Panc1 (cell line): ENCODE measurements at regions not wholly inside any gene's neighbourhood (a gene's known extent, or its start where the extent isn't known, plus 50 kb on each side); places are given as distances from the start of the nearest gene placed in this dataset.

Experiments used
- ATAC-seq: fragments of 200-7000 bp; cut with Tn5 transposase; 2 replicates; pipeline ENCODE4 v1.9.1; 2020; ENCODE audit warnings: mild to moderate bottlenecking, moderate library complexity
- BruUV-seq: library from RNA; stranded (reverse); fragments of 400-500 nt; replicated peaks from 2 replicates; lab custom pipeline; 2021; lab: Mats Ljungman, UMichigan
- CTCF ChIA-PET: fragments of 300-600 bp; sonication (Branson Sonifier 250); formaldehyde crosslinking; loops from one replicate; lab custom pipeline; 2022; ENCODE audit warnings: antibody characterized with exemption; lab: Charles Lee
- POLR2A ChIA-PET: fragments of 300-600 bp; sonication (Branson Sonifier 250); formaldehyde crosslinking; loops from one replicate; lab custom pipeline; 2022; ENCODE audit warnings: antibody characterized with exemption; lab: Charles Lee
- DNase-seq: peaks from one replicate; pipeline ENCODE4 v3.0.0-alpha.2; 2010; ENCODE audit warnings: low read depth, low spot score
- H3K27ac ChIP-seq: 2 replicates; pipeline ENCODE4 v1.5.1; 2011; ENCODE audit warnings: mild to moderate bottlenecking, low read length, inconsistent platforms
- H3K27me3 ChIP-seq: fragments of 200-500 bp; sonication (Bioruptor generic); 2 replicates; pipeline ENCODE4 v1.6.0; 2014; ENCODE audit warnings: low read length, inconsistent platforms; ENCODE audit not compliant: control insufficient read depth, insufficient read depth
- H3K36me3 ChIP-seq: fragments of 200-500 bp; sonication (Bioruptor generic); 2 replicates; pipeline ENCODE4 v1.5.1; 2014; ENCODE audit warnings: inconsistent platforms, mild to moderate bottlenecking, low read length, moderate library complexity; ENCODE audit not compliant: control insufficient read depth, insufficient read depth
- H3K4me1 ChIP-seq: 2 replicates; pipeline ENCODE4 v1.5.1; 2011; ENCODE audit warnings: inconsistent platforms, mild to moderate bottlenecking, low read length, moderate library complexity; ENCODE audit not compliant: control insufficient read depth, insufficient read depth
- H3K4me3 ChIP-seq, 2 experiments: 2 replicates each; pipeline ENCODE4 v1.5.1; 2011 to 2012; ENCODE audit warnings: low read depth in 2 of 2, low read length in 2 of 2, mild to moderate bottlenecking in 2 of 2, inconsistent platforms in 1 of 2, moderate library complexity in 1 of 2
- H3K9me3 ChIP-seq: fragments of 200-500 bp; sonication (Bioruptor generic); 2 replicates; pipeline ENCODE4 v1.5.1; 2014; ENCODE audit warnings: low read depth, mild to moderate bottlenecking, inconsistent platforms, low read length, moderate library complexity; ENCODE audit not compliant: control insufficient read depth, insufficient read depth
- CTCF ChIP-seq: fragments of 450-650 bp; IDR thresholded peaks from 2 replicates; pipeline ENCODE4 v1.5.1; 2017; ENCODE audit warnings: mild to moderate bottlenecking
- POLR2AphosphoS5 ChIP-seq: IDR thresholded peaks from 2 replicates; pipeline ENCODE4 v1.6.1; 2012; ENCODE audit warnings: mild to moderate bottlenecking, low read depth, low read length, moderate library complexity
- REST ChIP-seq, 2 experiments: IDR thresholded peaks; 2 replicates each; pipeline ENCODE4 v1.6.1; 2011 to 2012; ENCODE audit warnings: low read depth in 2 of 2, control low read depth in 1 of 2, low read length in 1 of 2, mild to moderate bottlenecking in 1 of 2, moderate library complexity in 1 of 2; ENCODE audit not compliant: insufficient read depth in 1 of 2
- SIN3A ChIP-seq: IDR thresholded peaks from 2 replicates; pipeline ENCODE4 v1.6.1; 2012; ENCODE audit warnings: low read depth, mild to moderate bottlenecking, low read length, moderate library complexity, borderline replicate concordance; ENCODE audit not compliant: insufficient read depth
- TCF7L2 ChIP-seq: IDR thresholded peaks from 2 replicates; pipeline ENCODE4 v1.6.1; 2011; ENCODE audit warnings: mild to moderate bottlenecking, low read depth, low read length, inconsistent platforms
- in situ Hi-C: cut with HindIII; loops from 2 replicates; pipeline ENCODE4 v1.10.0; 2016; ENCODE audit warnings: low sequenced_read_pairs, low pct_unique_long_range_greater_than_20kb
- intact Hi-C: fragments of 100-400 bp; cut with micrococcal nuclease; formaldehyde crosslinking; loops from one replicate; pipeline ENCODE4 v1.10.0; 2022; ENCODE audit not compliant: unreplicated experiment

- in situ Hi-C loops, result no loop called here
- no TSS peak for BruUV-seq
- H3K4me3 ChIP-seq, result no peak overlapping the region
- H3K4me1 ChIP-seq, result no peaks in the 10 kb centered on the region
- H3K9me3 ChIP-seq, result no peaks in the 10 kb centered on the region
- ChIA-PET POLR2A (no interaction called here), CTCF (no interaction called here)
- H3K27me3 ChIP-seq, result no peaks in the 10 kb centered on the region
- TF ChIP-seq CTCF, result no peak
- intact Hi-C loops, result no loop called here
- DNase-seq, result no peak
- no peak overlapping the region for H3K27ac ChIP-seq
- H3K36me3 ChIP-seq, result no peaks in the 10 kb centered on the region
- ATAC-seq, result no peak
Observed at GRCh38 chr5:152717393-152717792, 312.3 kb upstream of the NMUR2 start.

- Histone ChIP-seq H3K4me1 (no peaks in the 10 kb centered on the region), H3K4me3 (no peak overlapping the region), H3K27ac (no peak overlapping the region), H3K9me3 (no peaks in the 10 kb centered on the region), H3K36me3 (no peaks in the 10 kb centered on the region), H3K27me3 (no peaks in the 10 kb centered on the region)
- DNase-seq (no peak), ATAC-seq (no peak)
- in situ Hi-C loops, result no loop called here
- TF ChIP-seq REST (IDR thresholded peaks at IDR 0.05; ENCODE audit: insufficient read depth in 1 of 2, low read depth in 2 of 2, low read length in 1 of 2) (no peak), SIN3A (no peak), CTCF (no peak), POLR2AphosphoS5 (no peak), TCF7L2 (no peak)
- CTCF ChIA-PET, result no interaction called here
- POLR2A ChIA-PET, result no interaction called here
- no TSS peak for BruUV-seq
- intact Hi-C loops, result no loop called here
Observed at GRCh38 chr5:152723482-152723881, 318.4 kb upstream of the NMUR2 start.

- in situ Hi-C loops (no loop called here), intact Hi-C loops (no loop called here)
- Histone ChIP-seq H3K27ac (no peak overlapping the region), H3K27me3 (no peaks in the 10 kb centered on the region), H3K9me3 (0 out of 2 replicates have a peak, but pooled peaks cover 4% of the 10 kb centered on the region), H3K4me1 (no peaks in the 10 kb centered on the region), H3K4me3 (no peak overlapping the region), H3K36me3 (no peaks in the 10 kb centered on the region)
- no peak for ATAC-seq
- BruUV-seq, result no TSS peak
- ChIA-PET CTCF (no interaction called here), POLR2A (no interaction called here)
- no peak for DNase-seq
- no peak for TF ChIP-seq SIN3A
- TF ChIP-seq TCF7L2, result no peak
- TF ChIP-seq POLR2AphosphoS5, result no peak
- TF ChIP-seq CTCF, result no peak
Observed at GRCh38 chr5:152730176-152730575, 325.1 kb upstream of the NMUR2 start.
